ENCODE measurements at regions not wholly inside any gene's neighbourhood (a gene's known extent, or its start where the extent isn't known, plus 50 kb on each side); places are given as distances from the start of the nearest gene placed in this dataset.

DNA sequence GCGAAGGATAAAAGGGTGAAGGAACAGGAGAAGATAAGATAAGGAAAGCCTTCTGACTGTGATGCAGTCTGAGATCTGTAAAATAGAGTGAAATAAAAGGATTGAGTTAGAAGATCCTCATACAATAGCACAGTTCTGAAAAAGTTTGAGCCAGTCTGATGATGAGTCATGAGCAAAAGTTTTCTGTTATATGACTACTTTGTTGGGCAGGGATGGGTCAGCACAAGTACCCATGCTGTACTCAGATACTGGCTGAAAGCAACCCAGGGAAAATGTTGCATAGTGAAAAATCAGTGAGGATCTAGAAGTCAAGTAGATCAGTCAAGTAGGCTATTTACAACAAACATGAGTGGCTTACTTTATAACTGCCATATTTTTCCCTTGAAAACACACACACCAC lies 253.5 kb downstream of the PCDH10 start:
- H3K4me2 ChIP-seq (ENCODE audit: insufficient read depth, low read length, poor library complexity, severe bottlenecking): no peak overlapping the region
- no peak overlapping the region for H2AFZ ChIP-seq (ENCODE audit: low read length)
- no peak overlapping the region for H2AK5ac ChIP-seq (ENCODE audit: low read depth, low read length)
- H3K9ac ChIP-seq (ENCODE audit: low read depth, low read length, poor library complexity): no peak overlapping the region
- no peak overlapping the region for H2BK120ac ChIP-seq (ENCODE audit: low read depth, low read length)
- no peak overlapping the region for H2BK5ac ChIP-seq (ENCODE audit: low read length)
- no peaks in the 10 kb centered on the region for H3K9me3 ChIP-seq (replicated peaks in 1 of 2; ENCODE audit: control insufficient read depth in 2 of 2, insufficient read depth in 1 of 2, low read depth in 1 of 2, low read length in 2 of 2)
- no peaks in the 10 kb centered on the region for H3K79me1 ChIP-seq (ENCODE audit: low read depth, low read length)
- H3K23ac ChIP-seq (ENCODE audit: low read depth, low read length, poor library complexity): no peak overlapping the region
- H4K91ac ChIP-seq (ENCODE audit: low read depth, low read length, poor library complexity): no peak overlapping the region
- no peak overlapping the region for H4K8ac ChIP-seq (ENCODE audit: low read depth, low read length)
- H2BK15ac ChIP-seq (ENCODE audit: low read length): no peak overlapping the region
- H3K27me3 ChIP-seq (ENCODE audit: control insufficient read depth in 3 of 3, insufficient read depth in 3 of 3, low read depth in 1 of 3, low read length in 3 of 3): no peaks in the 10 kb centered on the region
- H3K4me1 ChIP-seq (ENCODE audit: control insufficient read depth in 2 of 2, insufficient read depth in 1 of 2, low read depth in 1 of 2, low read length in 2 of 2): no peaks in the 10 kb centered on the region
- H3K27ac ChIP-seq (replicated peaks; ENCODE audit: low read length): no peak overlapping the region
- no peak overlapping the region for H2BK12ac ChIP-seq (ENCODE audit: low read length)
- no peak overlapping the region for H3K4ac ChIP-seq (ENCODE audit: low read length)
- H3K4me3 ChIP-seq (ENCODE audit: low read length in 2 of 2): no peak overlapping the region
- H3K36me3 ChIP-seq (replicated peaks in 1 of 2; ENCODE audit: control insufficient read depth in 2 of 2, insufficient read depth in 2 of 2, low read length in 2 of 2): no peaks in the 10 kb centered on the region
- H3K14ac ChIP-seq (ENCODE audit: low read length): no peak overlapping the region
- DNase-seq (ENCODE audit: low spot score): no peak
- 100% methylated on average over 1 of the region's 1 CpG for WGBS, 2 donors (ENCODE audit: extremely low coverage in 2 of 2, insufficient read length in 2 of 2, insufficient replicate concordance in 1 of 2)
- H3K18ac ChIP-seq (ENCODE audit: low read length): no peak overlapping the region

DNA sequence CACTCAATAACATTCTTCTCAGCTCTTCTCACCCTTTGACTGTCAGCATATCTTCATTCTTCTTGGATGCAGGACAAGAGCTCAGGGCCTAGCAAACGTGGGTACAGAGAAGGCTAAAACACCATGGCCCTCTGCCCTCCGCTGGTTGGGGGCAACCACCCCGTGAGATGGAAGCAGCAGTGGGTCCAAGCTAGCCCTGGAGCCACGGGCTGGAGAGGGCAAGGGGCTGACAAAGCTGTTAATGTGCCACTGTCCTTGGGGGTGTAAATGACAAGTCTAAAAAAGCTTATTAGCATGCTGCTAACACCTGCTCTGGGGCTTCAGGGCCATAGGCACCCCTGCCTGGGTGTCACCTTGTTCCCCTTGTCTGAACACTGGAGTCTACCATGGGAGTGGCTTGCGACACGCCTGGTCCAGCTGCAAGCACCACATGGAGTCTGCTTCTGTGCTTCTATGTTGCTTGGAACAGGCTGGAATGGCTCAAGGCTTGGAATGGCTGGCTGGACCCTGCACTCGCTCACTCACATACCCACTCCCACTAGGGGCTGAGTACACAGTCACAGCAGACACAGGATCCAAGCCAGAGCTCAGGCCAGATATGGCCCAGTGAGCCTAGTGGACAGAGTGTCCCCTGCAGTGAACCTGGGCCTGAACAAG lies 246.0 kb downstream of the PCDH10 start:
- no peaks in the 10 kb centered on the region for H3K9me3 ChIP-seq (replicated peaks in 1 of 2; ENCODE audit: control insufficient read depth in 2 of 2, insufficient read depth in 1 of 2, low read depth in 1 of 2, low read length in 2 of 2)
- peak overlapping the region; percentile 22 for H3K18ac ChIP-seq (ENCODE audit: low read length)
- no peak overlapping the region for H2BK12ac ChIP-seq (ENCODE audit: low read length)
- peaks cover 3 to 5% of the 10 kb centered on the region in 2 donors for H3K4me1 ChIP-seq (ENCODE audit: control insufficient read depth in 2 of 2, insufficient read depth in 1 of 2, low read depth in 1 of 2, low read length in 2 of 2)
- H3K4ac ChIP-seq (ENCODE audit: low read length): no peak overlapping the region
- no peak overlapping the region for H3K9ac ChIP-seq (ENCODE audit: low read depth, low read length, poor library complexity)
- no peak overlapping the region for H2AK5ac ChIP-seq (ENCODE audit: low read depth, low read length)
- H4K8ac ChIP-seq (ENCODE audit: low read depth, low read length): no peak overlapping the region
- no peak overlapping the region for H3K4me2 ChIP-seq (ENCODE audit: insufficient read depth, low read length, poor library complexity, severe bottlenecking)
- no peak for DNase-seq (ENCODE audit: low spot score)
- H3K79me1 ChIP-seq (ENCODE audit: low read depth, low read length): no peaks in the 10 kb centered on the region
- H3K36me3 ChIP-seq (replicated peaks in 1 of 2; ENCODE audit: control insufficient read depth in 2 of 2, insufficient read depth in 2 of 2, low read length in 2 of 2): no peaks in the 10 kb centered on the region
- no CpG with 5 or more reads among the region's 7 CpGs for WGBS, 2 donors (ENCODE audit: extremely low coverage in 2 of 2, insufficient read length in 2 of 2, insufficient replicate concordance in 1 of 2)
- no peaks in the 10 kb centered on the region for H3K27me3 ChIP-seq (ENCODE audit: control insufficient read depth in 3 of 3, insufficient read depth in 3 of 3, low read depth in 1 of 3, low read length in 3 of 3)
- H3K14ac ChIP-seq (ENCODE audit: low read length): no peak overlapping the region
- no peak overlapping the region for H4K91ac ChIP-seq (ENCODE audit: low read depth, low read length, poor library complexity)
- H2BK120ac ChIP-seq (ENCODE audit: low read depth, low read length): no peak overlapping the region
- no peak overlapping the region for H3K23ac ChIP-seq (ENCODE audit: low read depth, low read length, poor library complexity)
- peak overlapping the region; percentile 3 for H2AFZ ChIP-seq (ENCODE audit: low read length)
- no peak overlapping the region for H2BK15ac ChIP-seq (ENCODE audit: low read length)
- H3K27ac ChIP-seq (replicated peaks; ENCODE audit: low read length): no peak overlapping the region
- H3K4me3 ChIP-seq (ENCODE audit: low read length in 2 of 2): no peak overlapping the region
- H2BK5ac ChIP-seq (ENCODE audit: low read length): no peak overlapping the region

DNA sequence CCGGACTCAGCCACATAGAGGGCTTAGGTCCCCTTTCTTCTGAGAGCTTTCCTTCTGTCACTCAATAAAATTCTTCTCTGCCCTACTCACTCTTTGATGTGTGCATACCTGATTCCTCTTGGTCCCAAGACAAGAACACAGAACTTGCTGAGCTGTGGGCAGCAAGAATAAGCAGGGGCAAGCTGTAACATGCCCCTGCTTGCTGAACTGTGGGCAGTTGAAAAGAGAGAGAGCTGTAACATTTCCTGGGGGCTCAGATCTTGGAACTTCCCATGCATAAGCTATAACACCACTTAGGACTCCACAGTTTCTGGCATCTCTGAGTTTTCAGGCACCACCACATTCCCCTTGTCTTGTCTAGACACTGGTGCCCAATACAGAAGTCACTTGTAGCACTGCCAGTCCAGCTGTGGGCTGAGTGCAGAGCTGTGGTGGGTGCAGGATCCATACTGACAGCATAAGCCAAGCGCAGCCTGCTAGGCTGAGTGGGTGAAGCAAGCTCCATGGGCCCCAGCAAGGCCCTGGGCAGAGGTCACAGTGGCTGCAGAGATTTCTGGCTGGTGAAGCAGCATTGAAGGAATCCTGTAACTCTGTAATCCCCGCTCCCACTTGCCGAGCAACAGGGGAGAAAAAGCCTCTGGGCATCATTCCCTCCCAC lies 241.2 kb downstream of the PCDH10 start:
- H3K4me2 ChIP-seq (ENCODE audit: insufficient read depth, low read length, poor library complexity, severe bottlenecking): no peak overlapping the region
- H3K79me1 ChIP-seq (ENCODE audit: low read depth, low read length): no peaks in the 10 kb centered on the region
- H3K4ac ChIP-seq (ENCODE audit: low read length): no peak overlapping the region
- no peaks in the 10 kb centered on the region for H3K27me3 ChIP-seq (ENCODE audit: control insufficient read depth in 3 of 3, insufficient read depth in 3 of 3, low read depth in 1 of 3, low read length in 3 of 3)
- H2BK12ac ChIP-seq (ENCODE audit: low read length): no peak overlapping the region
- no CpG with 5 or more reads among the region's 4 CpGs for WGBS, 2 donors (ENCODE audit: extremely low coverage in 2 of 2, insufficient read length in 2 of 2, insufficient replicate concordance in 1 of 2)
- no peak overlapping the region for H2BK120ac ChIP-seq (ENCODE audit: low read depth, low read length)
- H4K91ac ChIP-seq (ENCODE audit: low read depth, low read length, poor library complexity): no peak overlapping the region
- H3K23ac ChIP-seq (ENCODE audit: low read depth, low read length, poor library complexity): no peak overlapping the region
- no peak overlapping the region for H2BK5ac ChIP-seq (ENCODE audit: low read length)
- no peak for DNase-seq (ENCODE audit: low spot score)
- peaks cover 3 to 7% of the 10 kb centered on the region in 2 donors for H3K4me1 ChIP-seq (ENCODE audit: control insufficient read depth in 2 of 2, insufficient read depth in 1 of 2, low read depth in 1 of 2, low read length in 2 of 2)
- no peak overlapping the region for H3K18ac ChIP-seq (ENCODE audit: low read length)
- no peak overlapping the region for H2BK15ac ChIP-seq (ENCODE audit: low read length)
- H3K36me3 ChIP-seq (replicated peaks in 1 of 2; ENCODE audit: control insufficient read depth in 2 of 2, insufficient read depth in 2 of 2, low read length in 2 of 2): no peaks in the 10 kb centered on the region
- no peaks in the 10 kb centered on the region for H3K9me3 ChIP-seq (replicated peaks in 1 of 2; ENCODE audit: control insufficient read depth in 2 of 2, insufficient read depth in 1 of 2, low read depth in 1 of 2, low read length in 2 of 2)
- no peak overlapping the region for H3K4me3 ChIP-seq (ENCODE audit: low read length in 2 of 2)
- no peak overlapping the region for H3K9ac ChIP-seq (ENCODE audit: low read depth, low read length, poor library complexity)
- no peak overlapping the region for H4K8ac ChIP-seq (ENCODE audit: low read depth, low read length)
- no peak overlapping the region for H3K27ac ChIP-seq (replicated peaks; ENCODE audit: low read length)
- no peak overlapping the region for H2AK5ac ChIP-seq (ENCODE audit: low read depth, low read length)
- no peak overlapping the region for H3K14ac ChIP-seq (ENCODE audit: low read length)
- peak overlapping the region; percentile 80 for H2AFZ ChIP-seq (ENCODE audit: low read length)

DNA sequence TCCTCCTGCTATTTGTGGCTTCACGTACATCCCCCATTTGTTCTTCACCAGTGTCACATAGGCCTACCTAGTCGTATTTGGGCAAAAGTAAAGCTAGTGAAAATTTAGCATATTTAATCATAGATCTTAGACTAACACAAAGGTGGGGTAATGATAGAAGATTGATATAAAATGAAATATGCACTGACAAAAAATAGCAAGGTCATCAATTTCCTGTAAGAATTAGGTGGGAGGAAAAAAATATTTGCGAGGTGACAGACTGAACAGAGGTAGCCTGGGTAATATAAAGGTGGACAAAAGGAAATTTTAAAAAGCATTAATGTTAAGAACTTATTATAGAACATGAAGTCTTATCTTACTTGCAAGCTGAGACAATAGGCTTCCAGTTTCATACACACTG lies 239.9 kb downstream of the PCDH10 start:
- H3K9ac ChIP-seq (ENCODE audit: low read depth, low read length, poor library complexity): no peak overlapping the region
- H3K4me2 ChIP-seq (ENCODE audit: insufficient read depth, low read length, poor library complexity, severe bottlenecking): no peak overlapping the region
- no peak overlapping the region for H2BK120ac ChIP-seq (ENCODE audit: low read depth, low read length)
- no peak overlapping the region for H2BK5ac ChIP-seq (ENCODE audit: low read length)
- no peaks in the 10 kb centered on the region for H3K36me3 ChIP-seq (replicated peaks in 1 of 2; ENCODE audit: control insufficient read depth in 2 of 2, insufficient read depth in 2 of 2, low read length in 2 of 2)
- H3K27me3 ChIP-seq (ENCODE audit: control insufficient read depth in 3 of 3, insufficient read depth in 3 of 3, low read depth in 1 of 3, low read length in 3 of 3): no peaks in the 10 kb centered on the region
- no peak overlapping the region for H3K14ac ChIP-seq (ENCODE audit: low read length)
- H2AFZ ChIP-seq (ENCODE audit: low read length): no peak overlapping the region
- no peak overlapping the region for H3K18ac ChIP-seq (ENCODE audit: low read length)
- H4K8ac ChIP-seq (ENCODE audit: low read depth, low read length): no peak overlapping the region
- H3K79me1 ChIP-seq (ENCODE audit: low read depth, low read length): no peaks in the 10 kb centered on the region
- no CpG with 5 or more reads among the region's 3 CpGs for WGBS, 2 donors (ENCODE audit: extremely low coverage in 2 of 2, insufficient read length in 2 of 2, insufficient replicate concordance in 1 of 2)
- DNase-seq (ENCODE audit: low spot score): no peak
- H3K27ac ChIP-seq (replicated peaks; ENCODE audit: low read length): no peak overlapping the region
- no peak overlapping the region for H3K23ac ChIP-seq (ENCODE audit: low read depth, low read length, poor library complexity)
- no peaks in the 10 kb centered on the region for H3K9me3 ChIP-seq (replicated peaks in 1 of 2; ENCODE audit: control insufficient read depth in 2 of 2, insufficient read depth in 1 of 2, low read depth in 1 of 2, low read length in 2 of 2)
- H2BK12ac ChIP-seq (ENCODE audit: low read length): no peak overlapping the region
- H4K91ac ChIP-seq (ENCODE audit: low read depth, low read length, poor library complexity): no peak overlapping the region
- H2AK5ac ChIP-seq (ENCODE audit: low read depth, low read length): no peak overlapping the region
- no peak overlapping the region for H3K4ac ChIP-seq (ENCODE audit: low read length)
- no peak overlapping the region for H3K4me3 ChIP-seq (ENCODE audit: low read length in 2 of 2)
- no peak overlapping the region for H2BK15ac ChIP-seq (ENCODE audit: low read length)
- peaks cover 3 to 7% of the 10 kb centered on the region in 2 donors for H3K4me1 ChIP-seq (ENCODE audit: control insufficient read depth in 2 of 2, insufficient read depth in 1 of 2, low read depth in 1 of 2, low read length in 2 of 2)
